B cell (primary cell): ENCODE measurements at regions not wholly inside any gene's neighbourhood (a gene's known extent, or its start where the extent isn't known, plus 50 kb on each side); places are given as distances from the start of the nearest gene placed in this dataset.
"Not testable (repeated sequence)": the region's sequence is repeated elsewhere in the genome, so short reads cannot be mapped to it uniquely, and the experiment has no call there.

Experiments used
- ATAC-seq: fragments of 200-7000 bp; cut with Tn5 transposase; one replicate; pipeline ENCODE4 v1.10.0; 2021; ENCODE audit warnings: low read depth, mild to moderate bottlenecking, moderate number of reproducible peaks, moderate library complexity
- CTCF ChIA-PET: fragments of 350-600 bp; sonication (Branson Sonifier 250); formaldehyde crosslinking; loops from one replicate; lab custom pipeline; 2021; ENCODE audit warnings: antibody characterized with exemption, inconsistent platforms; lab: Charles Lee
- POLR2A ChIA-PET: fragments of 350-600 bp; sonication (Branson Sonifier 250); formaldehyde crosslinking; loops from one replicate; lab custom pipeline; 2021; ENCODE audit warnings: antibody characterized with exemption; lab: Charles Lee
- DNase-seq: peaks from one replicate; pipeline ENCODE4 v3.0.0; 2013
- H2AFZ ChIP-seq: 2 replicates; pipeline ENCODE4 v1.6.1; 2012; ENCODE audit warnings: mild to moderate bottlenecking, low read depth, low read length; ENCODE audit not compliant: insufficient read depth, poor library complexity, severe bottlenecking
- H3K27ac ChIP-seq, 2 donors: 1 replicate in 1 of 2; 2 replicates in 1 of 2; pipeline ENCODE4 v1.5.1; 2012 to 2013; ENCODE audit warnings: low read length in 2 of 2, mild to moderate bottlenecking in 2 of 2, moderate library complexity in 1 of 2
- H3K27me3 ChIP-seq, 4 experiments: fragments of 200-600 bp in 1 of 4; sonication (generic) in 1 of 4; replicated peaks in 1 of 4; 1 replicate in 2 of 4; 2 replicates in 2 of 4; pipeline versions ENCODE4 v1.6.1 to v1.7.0; 2013 to 2016; ENCODE audit warnings: low read length in 3 of 4, mild to moderate bottlenecking in 2 of 4, mixed read lengths in 1 of 4, moderate library complexity in 1 of 4; ENCODE audit not compliant: insufficient read depth in 4 of 4, control insufficient read depth in 3 of 4; ENCODE audit errors: control extremely low read depth in 1 of 4
- H3K36me3 ChIP-seq, 2 experiments: replicated peaks in 1 of 2; 1 replicate in 1 of 2; 2 replicates in 1 of 2; pipeline versions ENCODE4 v1.6.1 to v1.7.1; 2013; ENCODE audit warnings: low read length in 1 of 2; ENCODE audit not compliant: insufficient read depth in 2 of 2, control insufficient read depth in 1 of 2; ENCODE audit errors: control extremely low read depth in 1 of 2, extremely low read depth in 1 of 2
- H3K4me1 ChIP-seq, 2 donors: fragments of 200-600 bp in 1 of 2; sonication (generic) in 1 of 2; 1 replicate in 1 of 2; 2 replicates in 1 of 2; pipeline versions ENCODE4 v1.5.1 to v1.6.1; 2013 to 2017; ENCODE audit warnings: low read length in 2 of 2; ENCODE audit not compliant: control insufficient read depth in 2 of 2, insufficient read depth in 2 of 2
- H3K4me2 ChIP-seq: replicated peaks from 2 replicates; pipeline ENCODE3; 2012; ENCODE audit warnings: mild to moderate bottlenecking, low read depth, low read length; ENCODE audit not compliant: poor library complexity, severe bottlenecking
- H3K4me3 ChIP-seq, 5 experiments: fragments of 200-600 bp in 1 of 5; sonication (generic) in 1 of 5; 1 replicate in 3 of 5; 2 replicates in 2 of 5; pipeline versions ENCODE4 v1.5.1 to v1.7.0; 2011 to 2016; ENCODE audit warnings: low read length in 4 of 5, mild to moderate bottlenecking in 4 of 5, low read depth in 2 of 5, control low read depth in 1 of 5, moderate library complexity in 1 of 5; ENCODE audit not compliant: insufficient read depth in 1 of 5; ENCODE audit errors: control extremely low read depth in 1 of 5, extremely low read depth in 1 of 5
- H3K79me2 ChIP-seq: fragments of 200-600 bp; sonication (generic); one replicate; pipeline ENCODE4 v1.6.0; 2016; ENCODE audit warnings: low read length; ENCODE audit not compliant: control insufficient read depth, insufficient read depth
- H3K9ac ChIP-seq: fragments of 200-600 bp; sonication (generic); 2 replicates; pipeline ENCODE4 v1.6.1; 2017; ENCODE audit warnings: mild to moderate bottlenecking, low read length, moderate library complexity
- H3K9me3 ChIP-seq, 3 donors: one replicate each; pipeline versions ENCODE4 v1.6.1 to v1.7.1; 2013; ENCODE audit warnings: low read length in 2 of 3; ENCODE audit not compliant: control insufficient read depth in 2 of 3, insufficient read depth in 1 of 3; ENCODE audit errors: control extremely low read depth in 1 of 3
- H4K20me1 ChIP-seq: 2 replicates; pipeline ENCODE4 v1.6.0; 2012; ENCODE audit warnings: mild to moderate bottlenecking, low read length; ENCODE audit not compliant: insufficient read depth, control insufficient read depth, poor library complexity, severe bottlenecking
- H3K27ac Mint-ChIP-seq: one replicate; pipeline ENCODE4 v1.8.0; 2021; ENCODE audit warnings: mixed read lengths
- H3K27me3 Mint-ChIP-seq: one replicate; pipeline ENCODE4 v1.8.0; 2021; ENCODE audit warnings: mixed read lengths
- H3K4me1 Mint-ChIP-seq: one replicate; pipeline ENCODE4 v1.8.0; 2021; ENCODE audit warnings: mixed read lengths
- H3K4me3 Mint-ChIP-seq: one replicate; pipeline ENCODE4 v1.8.0; 2021; ENCODE audit warnings: mixed read lengths
- H3K9me3 Mint-ChIP-seq: one replicate; pipeline ENCODE4 v1.8.0; 2022; ENCODE audit warnings: mixed read lengths; ENCODE audit not compliant: insufficient read depth
- EZH2 ChIP-seq: IDR thresholded peaks from 2 replicates; pipeline ENCODE4 v1.6.1; 2012; ENCODE audit warnings: borderline replicate concordance, low read depth, mild to moderate bottlenecking, moderate library complexity, low read length; ENCODE audit not compliant: insufficient read depth, poor library complexity, severe bottlenecking
- WGBS: methylation state at CpG from one replicate; pipeline ENCODE4 v1.1.5; 2013; ENCODE audit warnings: missing lambda C conversion rate; ENCODE audit not compliant: insufficient coverage; 5-methylcytosine and 5-hydroxymethylcytosine counted together
- intact Hi-C: fragments of 100-400 bp; cut with micrococcal nuclease; formaldehyde crosslinking; loops from one replicate; pipeline ENCODE4 v1.10.0; 2022
- TF ChIP-seq, protein P1 (sequence below): fragments of 200-600 bp; IDR thresholded peaks from one replicate; pipeline ENCODE4 v1.8.0; 2022; ENCODE audit warnings: antibody characterized with exemption, mild to moderate bottlenecking

DNA sequence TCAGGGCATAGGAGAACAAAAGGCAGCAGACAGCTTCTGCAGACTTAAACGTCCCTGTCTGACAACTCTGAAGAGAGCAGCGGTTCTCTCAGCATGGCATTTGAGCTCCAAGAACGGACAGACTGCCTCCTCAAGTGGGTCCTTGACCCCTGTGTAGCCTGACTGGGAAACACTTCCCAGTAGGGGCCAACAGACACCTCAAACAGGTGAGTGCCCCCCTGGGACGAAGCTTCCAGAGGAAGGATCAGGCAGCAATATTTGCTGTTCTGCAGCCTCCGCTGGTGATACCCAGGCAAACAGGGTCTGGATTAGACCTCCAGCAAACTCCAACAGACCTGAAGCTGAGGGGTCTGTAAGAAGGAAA is 66.9 kb upstream of the NEDD9 start:
- H3K27me3 Mint-ChIP-seq, H2AFZ ChIP-seq, CTCF ChIA-PET, H3K4me3 Mint-ChIP-seq, POLR2A ChIA-PET, H3K27ac ChIP-seq, H3K4me3 ChIP-seq, ATAC-seq, H3K27ac Mint-ChIP-seq, DNase-seq, H3K9me3 Mint-ChIP-seq, H3K4me1 ChIP-seq, H3K9me3 ChIP-seq, H3K4me2 ChIP-seq, H3K9ac ChIP-seq, intact Hi-C loops, H3K27me3 ChIP-seq: not testable (repeated sequence)
- Histone ChIP-seq H4K20me1 (peaks cover 11% of the 10 kb centered on the region), H3K79me2 (peaks cover 62% of the 10 kb centered on the region), H3K36me3 (peaks cover 2 to 47% of the 10 kb centered on the region in 2 experiments)
- whole genome bisulfite sequencing: 97% methylated on average over 4 of the region's 5 CpGs
- H3K4me1 Mint-ChIP-seq: peaks cover 22% of the 10 kb centered on the region

GRCh38 chr6:11298651-11299420 is 66.4 kb upstream of the NEDD9 start:
- TF ChIP-seq, protein P1, sequence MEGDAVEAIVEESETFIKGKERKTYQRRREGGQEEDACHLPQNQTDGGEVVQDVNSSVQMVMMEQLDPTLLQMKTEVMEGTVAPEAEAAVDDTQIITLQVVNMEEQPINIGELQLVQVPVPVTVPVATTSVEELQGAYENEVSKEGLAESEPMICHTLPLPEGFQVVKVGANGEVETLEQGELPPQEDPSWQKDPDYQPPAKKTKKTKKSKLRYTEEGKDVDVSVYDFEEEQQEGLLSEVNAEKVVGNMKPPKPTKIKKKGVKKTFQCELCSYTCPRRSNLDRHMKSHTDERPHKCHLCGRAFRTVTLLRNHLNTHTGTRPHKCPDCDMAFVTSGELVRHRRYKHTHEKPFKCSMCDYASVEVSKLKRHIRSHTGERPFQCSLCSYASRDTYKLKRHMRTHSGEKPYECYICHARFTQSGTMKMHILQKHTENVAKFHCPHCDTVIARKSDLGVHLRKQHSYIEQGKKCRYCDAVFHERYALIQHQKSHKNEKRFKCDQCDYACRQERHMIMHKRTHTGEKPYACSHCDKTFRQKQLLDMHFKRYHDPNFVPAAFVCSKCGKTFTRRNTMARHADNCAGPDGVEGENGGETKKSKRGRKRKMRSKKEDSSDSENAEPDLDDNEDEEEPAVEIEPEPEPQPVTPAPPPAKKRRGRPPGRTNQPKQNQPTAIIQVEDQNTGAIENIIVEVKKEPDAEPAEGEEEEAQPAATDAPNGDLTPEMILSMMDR: no peak
- TF ChIP-seq EZH2: no peak
- H3K4me1 ChIP-seq: no peaks in the 10 kb centered on the region
- no peaks in the 10 kb centered on the region for H3K9me3 ChIP-seq
- no peak overlapping the region for H3K27ac ChIP-seq
- Mint-ChIP-seq H3K27ac (no peak overlapping the region), H3K4me1 (peaks cover 22% of the 10 kb centered on the region), H3K27me3 (no peaks in the 10 kb centered on the region), H3K4me3 (no peak overlapping the region), H3K9me3 (peaks cover 9% of the 10 kb centered on the region)
- CTCF ChIA-PET: no interaction called here
- H4K20me1 ChIP-seq: peaks cover 11% of the 10 kb centered on the region
- no peak overlapping the region for H3K9ac ChIP-seq
- H3K4me2 ChIP-seq: no peak overlapping the region
- 94% methylated on average over 3 of the region's 9 CpGs for WGBS
- no peak overlapping the region for H3K4me3 ChIP-seq
- H2AFZ ChIP-seq: no peak overlapping the region
- peaks cover 2 to 51% of the 10 kb centered on the region in 2 experiments for H3K36me3 ChIP-seq
- intact Hi-C loops: no loop called here
- POLR2A ChIA-PET: no interaction called here
- H3K27me3 ChIP-seq: no peaks in the 10 kb centered on the region
- H3K79me2 ChIP-seq: peaks cover 62% of the 10 kb centered on the region
- DNase-seq (no peak), ATAC-seq (no peak)
